ENCODE measurements at regions not wholly inside any gene's neighbourhood (a gene's known extent, or its start where the extent isn't known, plus 50 kb on each side); places are given as distances from the start of the nearest gene placed in this dataset.

DNA sequence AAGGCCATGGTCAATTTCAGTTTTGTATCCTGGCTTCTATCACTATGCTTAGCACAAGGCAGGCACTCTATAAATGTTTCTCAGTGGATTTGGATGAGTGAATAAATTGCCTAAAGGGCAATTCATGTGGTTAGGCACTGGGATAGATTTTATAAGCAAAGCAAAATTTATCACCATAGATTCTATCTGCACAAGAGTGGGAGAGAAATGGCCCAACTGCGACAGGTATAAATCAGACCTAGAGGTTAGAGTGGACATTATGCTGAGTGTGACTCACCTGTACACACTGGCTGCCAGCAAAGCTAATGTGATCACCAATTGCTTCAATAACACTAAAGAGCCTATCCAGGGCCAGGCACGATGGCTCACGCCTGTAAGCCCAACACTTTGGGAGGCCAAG, 514.0 kb downstream of the BUD13 start:
- no peak overlapping the region for H3K27ac Mint-ChIP-seq (ENCODE audit: unreplicated experiment)
- H3K9me3 Mint-ChIP-seq (ENCODE audit: unreplicated experiment): no peaks in the 10 kb centered on the region
- H3K27me3 Mint-ChIP-seq (ENCODE audit: unreplicated experiment): peaks cover 14% of the 10 kb centered on the region
- no peaks in the 10 kb centered on the region for H3K36me3 Mint-ChIP-seq (ENCODE audit: unreplicated experiment)
- H3K4me3 Mint-ChIP-seq (ENCODE audit: unreplicated experiment): no peak overlapping the region
- TF ChIP-seq, protein P1, sequence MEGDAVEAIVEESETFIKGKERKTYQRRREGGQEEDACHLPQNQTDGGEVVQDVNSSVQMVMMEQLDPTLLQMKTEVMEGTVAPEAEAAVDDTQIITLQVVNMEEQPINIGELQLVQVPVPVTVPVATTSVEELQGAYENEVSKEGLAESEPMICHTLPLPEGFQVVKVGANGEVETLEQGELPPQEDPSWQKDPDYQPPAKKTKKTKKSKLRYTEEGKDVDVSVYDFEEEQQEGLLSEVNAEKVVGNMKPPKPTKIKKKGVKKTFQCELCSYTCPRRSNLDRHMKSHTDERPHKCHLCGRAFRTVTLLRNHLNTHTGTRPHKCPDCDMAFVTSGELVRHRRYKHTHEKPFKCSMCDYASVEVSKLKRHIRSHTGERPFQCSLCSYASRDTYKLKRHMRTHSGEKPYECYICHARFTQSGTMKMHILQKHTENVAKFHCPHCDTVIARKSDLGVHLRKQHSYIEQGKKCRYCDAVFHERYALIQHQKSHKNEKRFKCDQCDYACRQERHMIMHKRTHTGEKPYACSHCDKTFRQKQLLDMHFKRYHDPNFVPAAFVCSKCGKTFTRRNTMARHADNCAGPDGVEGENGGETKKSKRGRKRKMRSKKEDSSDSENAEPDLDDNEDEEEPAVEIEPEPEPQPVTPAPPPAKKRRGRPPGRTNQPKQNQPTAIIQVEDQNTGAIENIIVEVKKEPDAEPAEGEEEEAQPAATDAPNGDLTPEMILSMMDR (IDR thresholded peaks at IDR 0.05): no peak
- no peak for DNase-seq (ENCODE audit: extremely low spot score, unreplicated experiment)
- no peaks in the 10 kb centered on the region for H3K4me1 Mint-ChIP-seq (ENCODE audit: unreplicated experiment)

DNA sequence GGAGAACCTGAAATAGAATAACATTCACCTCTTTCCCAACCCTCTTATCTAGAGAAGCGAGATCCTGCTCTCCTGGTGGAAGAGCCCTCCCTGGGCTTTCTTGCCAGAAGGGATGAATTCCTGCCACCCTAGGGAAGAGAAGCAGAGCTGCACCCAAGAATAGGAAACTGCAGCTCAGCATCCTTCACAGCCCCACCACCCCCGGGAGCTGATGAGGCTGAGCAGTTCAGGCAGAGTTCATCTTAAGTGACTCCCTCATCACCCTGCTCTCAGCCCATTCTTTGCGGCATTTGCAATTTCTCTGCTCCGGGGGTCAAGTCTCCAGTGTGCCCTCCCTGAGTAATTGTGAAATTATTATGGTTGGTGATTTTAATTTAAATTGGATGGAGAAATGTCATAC, 514.9 kb downstream of the BUD13 start:
- no peak overlapping the region for H3K4me3 Mint-ChIP-seq (ENCODE audit: unreplicated experiment)
- no peak overlapping the region for H3K27ac Mint-ChIP-seq (ENCODE audit: unreplicated experiment)
- no peaks in the 10 kb centered on the region for H3K9me3 Mint-ChIP-seq (ENCODE audit: unreplicated experiment)
- DNase-seq (ENCODE audit: extremely low spot score, unreplicated experiment): no peak
- H3K27me3 Mint-ChIP-seq (ENCODE audit: unreplicated experiment): peaks cover 14% of the 10 kb centered on the region
- no peaks in the 10 kb centered on the region for H3K4me1 Mint-ChIP-seq (ENCODE audit: unreplicated experiment)
- no peaks in the 10 kb centered on the region for H3K36me3 Mint-ChIP-seq (ENCODE audit: unreplicated experiment)
- TF ChIP-seq, protein P1 (IDR thresholded peaks at IDR 0.05): no peak

- DNase-seq (ENCODE audit: extremely low spot score, unreplicated experiment): no peak
- Mint-ChIP-seq H3K27me3 (ENCODE audit: unreplicated experiment) (peaks cover 18% of the 10 kb centered on the region), H3K9me3 (ENCODE audit: unreplicated experiment) (no peaks in the 10 kb centered on the region), H3K4me3 (ENCODE audit: unreplicated experiment) (no peak overlapping the region), H3K4me1 (ENCODE audit: unreplicated experiment) (no peaks in the 10 kb centered on the region), H3K36me3 (ENCODE audit: unreplicated experiment) (no peaks in the 10 kb centered on the region), H3K27ac (ENCODE audit: unreplicated experiment) (no peak overlapping the region)
- TF ChIP-seq, protein P1 (IDR thresholded peaks at IDR 0.05): no peak
These were observed 515.7 kb downstream of the BUD13 start for GRCh38 chr11:116257092-116257491.

DNA sequence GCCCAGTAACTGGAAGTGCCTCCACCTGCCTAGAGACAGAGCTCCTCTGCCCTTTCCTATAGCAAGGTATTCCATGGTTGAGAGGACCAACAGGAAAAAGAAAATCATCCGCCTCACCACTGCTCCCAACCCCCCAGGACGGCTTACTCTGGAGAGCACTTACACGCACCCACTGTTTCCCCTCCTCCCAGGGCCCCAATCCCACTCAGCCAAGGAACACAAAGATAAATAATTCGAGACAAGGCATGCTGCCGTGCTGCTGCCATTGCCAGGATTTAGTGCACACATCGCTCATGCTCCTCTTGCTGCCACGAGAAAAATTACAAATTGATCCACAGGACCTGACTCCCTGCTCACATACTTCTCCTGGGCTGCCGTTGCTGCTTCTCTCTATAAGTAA, 516.6 kb downstream of the BUD13 start:
- TF ChIP-seq, protein P1 (IDR thresholded peaks at IDR 0.05): no peak
- H3K27me3 Mint-ChIP-seq (ENCODE audit: unreplicated experiment): peaks cover 18% of the 10 kb centered on the region
- no peaks in the 10 kb centered on the region for H3K36me3 Mint-ChIP-seq (ENCODE audit: unreplicated experiment)
- H3K9me3 Mint-ChIP-seq (ENCODE audit: unreplicated experiment): no peaks in the 10 kb centered on the region
- no peaks in the 10 kb centered on the region for H3K4me1 Mint-ChIP-seq (ENCODE audit: unreplicated experiment)
- no peak for DNase-seq (ENCODE audit: extremely low spot score, unreplicated experiment)
- no peak overlapping the region for H3K27ac Mint-ChIP-seq (ENCODE audit: unreplicated experiment)
- no peak overlapping the region for H3K4me3 Mint-ChIP-seq (ENCODE audit: unreplicated experiment)

- Mint-ChIP-seq H3K9me3 (ENCODE audit: unreplicated experiment) (no peaks in the 10 kb centered on the region), H3K27me3 (ENCODE audit: unreplicated experiment) (peaks cover 14% of the 10 kb centered on the region), H3K4me1 (ENCODE audit: unreplicated experiment) (no peaks in the 10 kb centered on the region), H3K4me3 (ENCODE audit: unreplicated experiment) (no peak overlapping the region), H3K27ac (ENCODE audit: unreplicated experiment) (no peak overlapping the region), H3K36me3 (ENCODE audit: unreplicated experiment) (no peaks in the 10 kb centered on the region)
- DNase-seq (ENCODE audit: extremely low spot score, unreplicated experiment): no peak
- TF ChIP-seq, protein P1 (IDR thresholded peaks at IDR 0.05): no peak
These were observed 517.4 kb downstream of the BUD13 start for GRCh38 chr11:116255321-116255953.
